SH-SY5Y (cell line): ENCODE measurements at regions not wholly inside any gene's neighbourhood (a gene's known extent, or its start where the extent isn't known, plus 50 kb on each side); places are given as distances from the start of the nearest gene placed in this dataset.

Source experiments
- GATA2 ChIP-seq: IDR thresholded peaks from 2 replicates; pipeline ENCODE4 v1.6.1; 2011; ENCODE audit warnings: mild to moderate bottlenecking, low read depth, low read length
- GATA3 ChIP-seq: IDR thresholded peaks from 2 replicates; pipeline ENCODE4 v1.6.1; 2011; ENCODE audit warnings: low read depth, mild to moderate bottlenecking, low read length, moderate library complexity

GRCh38 chr7:113207931-113208330 is 89.6 kb upstream of the SMIM30 start:
- TF ChIP-seq GATA2 (no peak), GATA3 (no peak)
